ENCODE measurements at regions not wholly inside any gene's neighbourhood (a gene's known extent, or its start where the extent isn't known, plus 50 kb on each side); places are given as distances from the start of the nearest gene placed in this dataset.
"Not testable (repeated sequence)": the region's sequence is repeated elsewhere in the genome, so short reads cannot be mapped to it uniquely, and the experiment has no call there.

- DNase-seq (ENCODE audit: low read depth, low spot score); H3K27ac ChIP-seq: not testable (repeated sequence)
These were observed 124.8 kb downstream of the VPREB1 start for GRCh38 chr22:22369219-22369963.

DNA sequence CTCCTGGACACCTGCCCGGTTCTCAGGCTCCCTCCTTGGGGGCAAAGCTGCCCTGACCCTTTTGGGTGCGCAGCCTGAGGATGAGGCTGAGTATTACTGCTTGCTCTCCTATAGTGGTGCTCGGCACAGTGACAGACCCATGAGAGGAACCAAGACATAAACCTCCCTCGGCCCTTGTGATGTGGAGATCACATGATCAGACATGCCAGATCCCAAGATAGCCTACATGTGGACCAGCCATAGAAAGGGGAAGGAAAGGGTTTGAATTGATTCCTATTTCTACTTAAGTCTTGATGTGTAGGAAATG is 125.3 kb downstream of the VPREB1 start:
- H3K27ac ChIP-seq, result no peak overlapping the region
- DNase-seq (ENCODE audit: low read depth, low spot score), result no peak

DNA sequence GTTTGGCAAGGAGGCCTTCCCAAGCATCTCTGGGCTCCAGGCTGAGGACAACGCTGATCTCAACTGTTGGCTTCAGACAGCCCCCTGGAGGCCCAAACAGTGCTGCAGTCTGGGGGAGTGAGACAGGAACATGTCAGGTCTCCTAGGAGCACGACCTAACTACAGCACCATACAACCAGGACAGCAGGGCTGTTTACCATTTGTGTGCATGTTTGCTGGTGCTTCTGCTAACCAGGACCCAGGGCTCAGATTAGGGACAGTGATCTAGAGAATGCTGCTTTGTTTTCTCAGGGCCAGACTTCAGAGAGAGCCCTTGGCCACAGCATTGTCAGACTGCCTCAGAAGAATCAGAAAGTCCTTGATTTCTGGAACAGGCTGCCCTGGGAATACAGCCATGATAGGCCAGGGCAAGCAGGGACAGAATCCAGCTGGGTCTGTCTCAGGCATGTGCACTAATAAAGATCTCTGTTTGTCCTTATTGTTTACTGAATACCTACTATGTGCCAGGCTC is 126.5 kb downstream of the VPREB1 start:
- no peak overlapping the region for H3K27ac ChIP-seq
- no peak for DNase-seq (ENCODE audit: low read depth, low spot score)

DNA sequence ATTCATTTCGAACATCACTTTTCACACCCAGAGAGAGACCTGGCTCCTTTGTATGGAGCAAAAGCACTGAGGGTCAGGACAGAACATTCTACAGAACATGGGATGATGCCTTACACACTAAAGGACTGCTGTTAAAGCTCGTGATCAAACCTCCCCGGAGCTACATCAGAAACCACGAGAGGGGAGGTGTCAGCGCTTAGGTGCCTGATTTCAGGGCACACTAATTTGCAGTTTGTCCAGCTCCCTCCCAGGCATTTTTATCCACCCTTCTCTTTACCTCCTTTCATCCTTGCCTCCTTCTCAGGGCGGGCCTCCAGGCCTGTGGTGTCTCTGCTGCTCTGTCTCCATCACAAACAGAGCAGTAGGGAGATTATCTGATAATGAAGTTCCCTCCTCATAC is 127.5 kb downstream of the VPREB1 start:
- DNase-seq (ENCODE audit: low read depth, low spot score), result no peak

GRCh38 chr22:22374163-22374562 is 129.6 kb downstream of the VPREB1 start:
- H3K27ac ChIP-seq, result no peak overlapping the region
- DNase-seq (ENCODE audit: low read depth, low spot score), result no peak

More for the DNA sequence above, 127.5 kb downstream of the VPREB1 start:
- H3K27ac ChIP-seq, result no peak overlapping the region

DNA sequence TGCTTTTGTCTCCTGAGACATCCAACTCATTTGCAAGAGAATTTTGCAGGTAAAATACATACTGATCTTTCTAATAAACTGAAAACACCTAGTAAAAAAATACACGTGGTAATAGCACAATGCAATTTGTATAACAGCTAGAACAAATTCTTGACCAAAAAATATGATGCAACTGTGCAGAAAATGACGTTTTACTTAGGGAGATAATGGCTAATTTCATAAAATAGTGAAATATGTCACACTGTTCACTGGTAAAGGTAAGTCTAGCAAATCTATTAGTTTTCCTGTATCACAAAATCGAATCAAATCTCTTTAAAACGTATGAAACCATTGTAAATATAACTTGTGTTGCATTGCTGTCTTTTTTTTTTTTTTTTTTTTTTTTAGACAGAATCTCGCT is 130.0 kb downstream of the VPREB1 start:
- no peak for DNase-seq (ENCODE audit: low read depth, low spot score)
- H3K27ac ChIP-seq, result no peak overlapping the region

GRCh38 chr22:22375576-22376351 is 131.2 kb downstream of the VPREB1 start:
- H3K27ac ChIP-seq, result no peak overlapping the region
- DNase-seq (ENCODE audit: low read depth, low spot score), result no peak

- DNase-seq (ENCODE audit: low read depth, low spot score), result no peak
- no peak overlapping the region for H3K27ac ChIP-seq
These were observed 131.7 kb downstream of the VPREB1 start for GRCh38 chr22:22376352-22376706.

DNA sequence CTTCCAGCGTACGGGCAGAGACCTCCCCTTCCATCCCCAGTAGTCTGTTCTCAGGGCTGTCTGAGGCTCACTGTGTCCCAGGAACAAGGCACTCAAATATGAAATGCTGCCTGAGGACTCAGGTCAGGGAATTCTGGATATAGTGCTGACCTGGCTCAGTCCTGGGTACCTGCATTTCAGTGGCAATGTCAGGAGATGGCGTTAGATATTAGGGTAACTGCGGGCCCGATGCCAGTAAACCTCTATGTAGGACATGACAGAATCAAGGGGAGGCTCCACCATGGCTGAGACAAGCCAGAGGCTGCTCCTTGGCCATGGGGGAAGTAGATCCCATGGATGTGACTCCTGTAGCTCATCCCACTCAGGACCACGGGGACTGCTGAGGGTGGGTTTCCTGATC is 131.7 kb downstream of the ZNF280B start:
- not testable (repeated sequence) for DNase-seq (ENCODE audit: low read depth, low spot score); H3K27ac ChIP-seq

DNA sequence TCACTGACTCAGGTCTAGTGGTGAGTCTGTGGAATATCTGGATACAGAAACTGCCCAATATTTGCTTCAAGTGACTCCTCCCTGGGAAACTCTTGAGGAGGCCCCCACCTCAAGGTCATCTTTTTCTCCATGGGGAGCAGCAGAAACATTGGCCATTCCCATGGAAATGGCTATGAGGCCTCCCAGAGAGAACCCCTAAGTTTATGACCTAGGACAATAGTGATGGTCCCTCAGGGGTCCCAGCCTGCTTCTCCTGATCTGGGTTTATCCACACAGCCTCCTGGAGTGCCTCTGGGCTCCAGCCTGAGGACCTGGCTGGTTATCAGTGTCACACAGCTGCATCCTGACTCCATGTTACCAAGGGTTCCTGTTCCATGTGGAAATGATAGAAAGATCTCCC is 131.2 kb downstream of the ZNF280B start:
- DNase-seq (ENCODE audit: low read depth, low spot score), result no peak
- H3K27ac ChIP-seq, result no peak overlapping the region

DNA sequence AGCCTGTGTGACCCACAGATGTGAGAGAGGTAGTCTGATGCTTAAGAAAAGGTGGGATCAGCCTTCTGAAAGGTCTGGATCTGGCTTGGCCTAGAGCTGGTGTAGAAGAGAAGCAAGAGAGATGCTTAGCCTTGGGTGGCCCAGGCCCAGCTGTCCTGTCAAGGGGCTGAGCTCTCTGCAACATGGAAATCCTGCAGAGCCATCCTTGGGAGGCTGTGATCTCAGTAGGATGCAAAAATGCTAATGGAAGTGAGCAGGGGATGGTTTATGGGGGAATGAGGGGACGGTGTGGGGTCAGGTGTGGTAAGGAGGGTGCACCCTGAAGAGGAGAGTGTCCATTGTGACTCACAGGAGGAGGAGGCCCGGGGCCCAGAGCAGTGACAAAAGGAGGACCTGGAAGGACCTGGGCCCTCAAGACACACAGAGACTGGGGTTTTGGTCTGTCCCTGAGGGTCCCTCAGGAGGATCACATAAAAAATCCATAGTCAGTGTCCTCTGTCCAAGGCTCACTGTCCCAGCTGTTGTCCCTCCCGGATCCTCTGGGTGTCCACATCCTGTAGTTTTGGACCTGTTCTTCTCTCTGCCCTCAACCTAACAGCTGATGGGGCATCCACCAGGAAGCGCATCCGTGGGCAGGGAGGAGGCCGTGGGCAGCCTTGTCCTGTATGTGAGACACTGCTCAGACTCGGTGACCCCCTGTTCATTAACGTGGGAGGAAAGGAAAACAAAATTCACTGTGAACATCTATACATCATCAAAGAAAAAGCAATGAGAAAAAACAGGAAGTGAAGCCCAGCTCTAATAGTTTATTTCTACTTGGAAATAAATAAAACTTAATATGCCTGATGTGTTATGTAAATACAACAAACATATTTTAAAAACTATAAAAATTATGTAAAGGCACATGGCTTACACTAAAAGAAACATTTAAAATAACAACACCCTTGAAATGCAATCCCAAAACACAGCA is 129.8 kb downstream of the ZNF280B start:
- no peak overlapping the region for H3K27ac ChIP-seq
- DNase-seq (ENCODE audit: low read depth, low spot score), result no peak

- no peak for DNase-seq (ENCODE audit: low read depth, low spot score)
- H3K27ac ChIP-seq, result no peak overlapping the region
These were observed 128.2 kb downstream of the ZNF280B start for GRCh38 chr22:22380098-22381030.

DNA sequence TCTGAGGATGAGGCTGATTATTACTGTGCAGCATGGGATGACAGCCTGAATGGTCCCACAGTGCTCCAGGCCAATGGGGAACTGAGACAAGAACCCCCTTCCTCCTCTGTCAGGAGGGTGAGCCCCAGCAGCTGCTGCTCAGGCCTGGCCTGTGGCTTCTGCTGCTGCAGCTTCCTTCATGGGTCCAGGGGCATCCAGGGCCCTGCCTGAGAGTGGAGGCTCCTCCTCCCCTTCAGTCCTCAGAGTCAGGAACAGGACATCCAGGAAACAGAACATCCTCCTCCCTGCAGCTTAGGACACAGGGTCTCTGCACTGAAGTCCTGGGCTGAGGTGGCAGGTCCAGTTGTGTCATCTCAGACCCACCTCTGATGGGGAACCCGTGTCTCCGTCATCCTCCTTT is 127.2 kb downstream of the ZNF280B start:
- not testable (repeated sequence) for H3K27ac ChIP-seq

DNA sequence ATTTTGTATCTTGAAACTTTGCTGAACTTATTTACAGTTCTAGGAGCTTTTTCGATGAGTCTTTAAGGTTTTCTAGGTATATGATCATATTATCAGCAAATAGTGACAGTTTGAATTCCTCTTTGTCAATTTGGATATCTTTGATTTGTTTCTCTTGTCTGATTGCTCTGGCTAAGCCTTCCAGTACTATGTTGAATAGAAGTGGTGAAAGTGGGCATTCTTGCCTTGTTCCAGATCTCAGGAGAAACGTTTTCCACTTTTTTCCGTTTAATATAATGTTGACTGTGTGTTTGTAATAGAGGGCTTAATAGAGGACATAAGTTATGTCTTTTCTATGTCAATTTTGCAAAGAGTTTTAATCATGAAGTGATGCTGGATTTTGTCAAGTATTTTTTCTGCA is 124.3 kb downstream of the ZNF280B start:
- no peak for DNase-seq (ENCODE audit: low read depth, low spot score)
- no peak overlapping the region for H3K27ac ChIP-seq

More for the DNA sequence above, 127.2 kb downstream of the ZNF280B start:
- DNase-seq (ENCODE audit: low read depth, low spot score), result not testable (repeated sequence)

GRCh38 chr22:22384668-22385244 is 123.8 kb downstream of the ZNF280B start:
- DNase-seq (ENCODE audit: low read depth, low spot score), result no peak
- H3K27ac ChIP-seq, result no peak overlapping the region

- H3K27ac ChIP-seq, result no peak overlapping the region
- no peak for DNase-seq (ENCODE audit: low read depth, low spot score)
These were observed 121.7 kb downstream of the ZNF280B start for GRCh38 chr22:22386602-22387385.

DNA sequence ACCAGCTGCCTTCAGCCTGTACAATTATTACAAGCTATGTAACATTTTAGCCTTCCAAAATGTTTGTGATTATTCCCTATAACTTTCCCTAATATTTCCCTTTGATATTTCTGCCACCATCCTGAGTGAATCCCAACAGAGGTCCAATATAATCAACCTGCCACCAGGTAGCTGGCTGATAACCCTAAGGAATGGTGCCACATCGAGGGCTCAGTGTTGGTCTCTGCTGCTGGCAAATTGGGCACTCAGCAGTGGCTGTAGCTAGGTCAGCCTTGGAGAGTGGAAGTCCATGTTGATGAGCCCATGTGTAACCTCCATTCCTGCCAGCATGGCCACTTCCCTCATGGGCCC is 121.2 kb downstream of the ZNF280B start:
- no peak for DNase-seq (ENCODE audit: low read depth, low spot score)
- no peak overlapping the region for H3K27ac ChIP-seq

DNA sequence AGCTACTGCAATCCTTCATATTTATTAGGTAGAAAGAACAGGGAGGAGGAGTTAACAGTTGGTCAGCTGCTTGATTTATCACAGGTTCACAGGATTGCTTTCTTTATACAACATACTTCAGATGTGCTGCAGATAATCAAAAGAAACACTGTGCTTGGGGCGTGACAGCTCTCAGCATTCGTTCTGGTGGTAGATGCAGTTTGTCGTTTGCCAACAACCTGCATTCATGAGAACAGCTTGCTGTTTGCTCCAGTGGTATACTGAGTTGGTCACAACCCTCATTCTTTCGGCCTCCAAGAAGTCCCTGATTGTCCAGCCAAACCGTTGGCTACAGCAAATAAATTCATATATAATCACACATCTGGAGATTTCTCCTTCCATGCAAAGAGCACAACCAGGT is 120.5 kb downstream of the ZNF280B start:
- H3K27ac ChIP-seq, result no peak overlapping the region
- no peak for DNase-seq (ENCODE audit: low read depth, low spot score)

DNA sequence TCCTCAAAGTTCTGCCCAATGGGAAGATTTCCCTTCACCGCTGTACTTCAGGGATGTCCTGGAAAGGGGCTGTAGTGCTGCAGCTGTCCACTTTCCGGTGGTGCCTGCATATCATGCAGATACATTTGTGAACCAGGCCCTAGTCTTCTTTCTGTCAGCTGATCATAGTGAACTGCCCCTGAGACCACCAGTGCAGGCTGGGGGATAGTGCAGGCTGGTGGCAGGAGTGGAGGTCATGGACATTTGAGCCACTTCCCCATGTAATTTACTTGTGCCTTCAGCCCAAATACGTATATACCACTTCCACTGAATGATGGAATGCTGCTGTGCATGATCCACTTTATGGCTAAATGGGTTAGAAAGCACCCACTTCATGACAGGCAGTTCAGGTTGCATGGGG is 120.0 kb downstream of the ZNF280B start:
- no peak overlapping the region for H3K27ac ChIP-seq
- DNase-seq (ENCODE audit: low read depth, low spot score), result no peak

All from epithelial cell of prostate (primary cell).